Islet precursor cell (in vitro differentiated cells): ENCODE measurements at regions not wholly inside any gene's neighbourhood (a gene's known extent, or its start where the extent isn't known, plus 50 kb on each side); places are given as distances from the start of the nearest gene placed in this dataset.

Experiments used
- DNase-seq: peaks from one replicate; pipeline ENCODE4 v3.0.0-alpha.2; 2018

- DNase-seq, result no peak
These were observed 96.7 kb downstream of the RFLNA start for GRCh38 chr12:124391340-124392261.

GRCh38 chr12:124390442-124391097 is 95.7 kb downstream of the RFLNA start:
- no peak for DNase-seq

- no peak for DNase-seq
These were observed 95.0 kb downstream of the RFLNA start for GRCh38 chr12:124389725-124390441.

- DNase-seq, result peak; percentile 94
These were observed 94.3 kb downstream of the RFLNA start for GRCh38 chr12:124389138-124389724.

- DNase-seq, result peak; percentile 98
These were observed 93.8 kb downstream of the RFLNA start for GRCh38 chr12:124388679-124389137.

GRCh38 chr12:124388038-124388671 is 93.3 kb downstream of the RFLNA start:
- DNase-seq, result no peak

GRCh38 chr12:124387528-124387911 is 92.6 kb downstream of the RFLNA start:
- no peak for DNase-seq

GRCh38 chr12:124386661-124387527 is 92.0 kb downstream of the RFLNA start:
- DNase-seq, result peak; percentile 77

GRCh38 chr12:124386059-124386458 is 91.2 kb downstream of the RFLNA start:
- peak; percentile 93 for DNase-seq

GRCh38 chr12:124385219-124385969 is 90.5 kb downstream of the RFLNA start:
- DNase-seq, result peak; percentile 98

GRCh38 chr12:124384299-124384894 is 89.5 kb downstream of the RFLNA start:
- DNase-seq, result no peak

GRCh38 chr12:124383028-124383427 is 88.1 kb downstream of the RFLNA start:
- no peak for DNase-seq

GRCh38 chr12:124381456-124382296 is 86.8 kb downstream of the RFLNA start:
- peak; percentile 76 for DNase-seq

- DNase-seq, result peak; percentile 87
These were observed 86.0 kb downstream of the RFLNA start for GRCh38 chr12:124380796-124381455.

GRCh38 chr12:124379938-124380754 is 85.3 kb downstream of the RFLNA start:
- peak; percentile 94 for DNase-seq

- DNase-seq, result no peak
These were observed 84.6 kb downstream of the RFLNA start for GRCh38 chr12:124379379-124379937.

GRCh38 chr12:124378926-124379325 is 84.0 kb downstream of the RFLNA start:
- no peak for DNase-seq
